Ascending aorta (tissue), 2 donors: ENCODE measurements at regions not wholly inside any gene's neighbourhood (a gene's known extent, or its start where the extent isn't known, plus 50 kb on each side); places are given as distances from the start of the nearest gene placed in this dataset.
"Not testable (repeated sequence)": the region's sequence is repeated elsewhere in the genome, so short reads cannot be mapped to it uniquely, and the experiment has no call there.

Experiments
- DNase-seq, 2 donors: peaks; one replicate each; pipeline ENCODE4 v3.0.0-alpha.2; 2019; ENCODE audit warnings: low spot score in 2 of 2
- H3K27ac ChIP-seq, 2 donors: fragments of 200-600 bp; sonication (generic); one replicate each; pipeline ENCODE4 v1.5.1; 2016 to 2017; ENCODE audit warnings: mild to moderate bottlenecking in 1 of 2
- H3K27me3 ChIP-seq: fragments of 200-600 bp; sonication (generic); one replicate; pipeline ENCODE4 v1.5.1; 2017
- H3K36me3 ChIP-seq, 2 donors: fragments of 200-600 bp; sonication (generic); one replicate each; pipeline ENCODE4 v1.5.1; 2016
- H3K4me1 ChIP-seq, 2 donors: fragments of 200-600 bp; sonication (generic); one replicate each; pipeline ENCODE4 v1.5.1; 2016 to 2017; ENCODE audit warnings: mild to moderate bottlenecking in 1 of 2
- H3K4me3 ChIP-seq, 2 donors: fragments of 200-600 bp; sonication (generic); one replicate each; pipeline ENCODE4 v1.5.1; 2016 to 2017; ENCODE audit warnings: mild to moderate bottlenecking in 1 of 2
- H3K9me3 ChIP-seq, 2 donors: fragments of 200-600 bp; sonication (generic); one replicate each; pipeline ENCODE4 v1.5.1; 2016
- intact Hi-C: fragments of 100-400 bp; cut with DNase I; formaldehyde crosslinking; loops from one replicate; pipeline ENCODE4 v1.15.1; 2023
- TF ChIP-seq, protein P1 (sequence below), 3 experiments: fragments of 200-600 bp in 2 of 3; fragments of 450-650 bp in 1 of 3; sonication (generic) in 2 of 3; IDR thresholded peaks; one replicate each; pipeline ENCODE4 v1.5.1; 2016 to 2019; ENCODE audit warnings: antibody characterized with exemption in 3 of 3, mild to moderate bottlenecking in 1 of 3, moderate library complexity in 1 of 3

- no peaks in the 10 kb centered on the region for H3K4me1 ChIP-seq
- intact Hi-C loops = no loop called here
- TF ChIP-seq, protein P1, sequence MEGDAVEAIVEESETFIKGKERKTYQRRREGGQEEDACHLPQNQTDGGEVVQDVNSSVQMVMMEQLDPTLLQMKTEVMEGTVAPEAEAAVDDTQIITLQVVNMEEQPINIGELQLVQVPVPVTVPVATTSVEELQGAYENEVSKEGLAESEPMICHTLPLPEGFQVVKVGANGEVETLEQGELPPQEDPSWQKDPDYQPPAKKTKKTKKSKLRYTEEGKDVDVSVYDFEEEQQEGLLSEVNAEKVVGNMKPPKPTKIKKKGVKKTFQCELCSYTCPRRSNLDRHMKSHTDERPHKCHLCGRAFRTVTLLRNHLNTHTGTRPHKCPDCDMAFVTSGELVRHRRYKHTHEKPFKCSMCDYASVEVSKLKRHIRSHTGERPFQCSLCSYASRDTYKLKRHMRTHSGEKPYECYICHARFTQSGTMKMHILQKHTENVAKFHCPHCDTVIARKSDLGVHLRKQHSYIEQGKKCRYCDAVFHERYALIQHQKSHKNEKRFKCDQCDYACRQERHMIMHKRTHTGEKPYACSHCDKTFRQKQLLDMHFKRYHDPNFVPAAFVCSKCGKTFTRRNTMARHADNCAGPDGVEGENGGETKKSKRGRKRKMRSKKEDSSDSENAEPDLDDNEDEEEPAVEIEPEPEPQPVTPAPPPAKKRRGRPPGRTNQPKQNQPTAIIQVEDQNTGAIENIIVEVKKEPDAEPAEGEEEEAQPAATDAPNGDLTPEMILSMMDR (IDR thresholded peaks at IDR 0.05) = no peak
- H3K36me3 ChIP-seq = no peaks in the 10 kb centered on the region
- no peaks in the 10 kb centered on the region for H3K27me3 ChIP-seq
- DNase-seq = no peak
- H3K9me3 ChIP-seq = no peaks in the 10 kb centered on the region
- no peak overlapping the region for H3K27ac ChIP-seq
- H3K4me3 ChIP-seq = no peak overlapping the region
These were observed 88.2 kb upstream of the PTGDR start for GRCh38 chr14:52179141-52179790.

DNA sequence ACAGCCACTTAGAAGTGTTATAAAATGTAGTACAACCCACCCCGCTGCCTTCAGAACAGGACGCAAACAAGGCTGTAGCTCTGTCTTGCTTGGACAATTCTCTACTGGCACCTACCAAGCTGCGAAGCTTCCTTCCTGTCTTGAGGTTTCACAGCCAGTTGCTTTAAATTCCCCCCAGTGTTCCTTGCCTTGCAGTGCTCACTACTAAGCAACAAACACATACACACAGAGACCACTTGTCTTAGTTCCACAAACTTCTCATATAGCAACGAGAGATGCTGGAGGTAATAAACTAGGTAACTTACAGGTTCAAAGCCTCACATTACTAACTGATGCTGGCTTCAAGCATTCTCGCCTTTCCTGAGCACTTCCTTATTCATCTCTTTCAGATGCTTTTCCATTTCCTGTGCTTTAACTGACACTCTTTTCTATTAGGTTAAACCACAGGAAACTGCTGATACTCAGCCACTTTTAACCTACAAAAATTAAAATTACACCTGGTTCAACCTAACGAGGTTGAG is 91.5 kb upstream of the PTGDR start:
- H3K4me3 ChIP-seq = no peak overlapping the region
- DNase-seq = no peak
- peaks cover 0 to 20% of the 10 kb centered on the region in 2 donors for H3K9me3 ChIP-seq
- H3K27me3 ChIP-seq = no peaks in the 10 kb centered on the region
- H3K36me3 ChIP-seq = no peaks in the 10 kb centered on the region
- no peak overlapping the region for H3K27ac ChIP-seq
- no peaks in the 10 kb centered on the region for H3K4me1 ChIP-seq
- intact Hi-C loops = no loop called here
- TF ChIP-seq, protein P1 (IDR thresholded peaks at IDR 0.05) = no peak

DNA sequence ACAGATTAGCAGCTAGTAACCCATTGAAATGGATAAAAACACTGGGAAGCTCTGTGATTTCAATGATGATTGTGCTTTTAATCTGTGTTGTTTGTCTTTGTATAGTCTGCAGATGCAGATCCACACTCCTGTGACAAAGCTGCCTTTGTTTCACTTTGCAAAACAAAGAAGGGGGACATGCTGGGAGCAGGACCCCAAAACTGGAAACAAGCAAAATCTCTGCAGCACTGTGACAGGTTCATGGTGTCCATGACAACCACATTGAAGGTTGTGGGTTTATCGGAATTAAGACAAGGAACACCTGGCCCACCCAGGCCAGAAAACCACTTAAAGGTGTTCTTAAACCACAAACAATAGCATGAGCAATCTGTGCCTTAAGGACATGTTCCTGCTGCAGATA is 95.6 kb upstream of the PTGDR start:
- H3K4me1 ChIP-seq, intact Hi-C loops, H3K4me3 ChIP-seq, H3K27ac ChIP-seq, H3K27me3 ChIP-seq, H3K36me3 ChIP-seq, DNase-seq: not testable (repeated sequence)
- H3K9me3 ChIP-seq = peaks cover 0 to 20% of the 10 kb centered on the region in 2 donors

DNA sequence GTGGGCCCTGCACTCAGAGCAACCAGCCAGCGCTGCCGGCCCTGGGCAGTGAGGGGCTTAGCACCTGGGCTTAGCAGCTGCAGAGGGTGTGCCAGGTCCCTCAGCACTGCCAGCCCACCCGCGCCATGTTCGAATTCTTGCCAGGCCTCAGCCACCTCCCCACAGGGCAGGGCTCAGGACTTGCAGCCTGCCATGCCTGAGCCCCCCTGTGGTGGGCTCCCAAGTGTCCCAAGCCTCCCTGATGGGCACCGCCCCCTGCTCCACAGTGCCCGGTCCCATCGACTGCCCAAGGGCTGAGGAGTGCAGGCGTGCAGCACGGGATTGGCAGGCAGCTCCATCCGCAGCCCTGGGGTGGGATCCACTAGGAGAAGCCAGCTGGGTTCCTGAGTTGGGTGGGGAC is 98.0 kb upstream of the NID2 start:
- TF ChIP-seq, protein P1 (IDR thresholded peaks at IDR 0.05) = no peak
- Histone ChIP-seq H3K4me3 (no peak overlapping the region), H3K27ac (no peak overlapping the region), H3K9me3 (peaks cover 0 to 6% of the 10 kb centered on the region in 2 donors), H3K36me3 (no peaks in the 10 kb centered on the region), H3K4me1 (no peaks in the 10 kb centered on the region), H3K27me3 (no peaks in the 10 kb centered on the region)
- DNase-seq = no peak
- intact Hi-C loops = no loop called here

DNA sequence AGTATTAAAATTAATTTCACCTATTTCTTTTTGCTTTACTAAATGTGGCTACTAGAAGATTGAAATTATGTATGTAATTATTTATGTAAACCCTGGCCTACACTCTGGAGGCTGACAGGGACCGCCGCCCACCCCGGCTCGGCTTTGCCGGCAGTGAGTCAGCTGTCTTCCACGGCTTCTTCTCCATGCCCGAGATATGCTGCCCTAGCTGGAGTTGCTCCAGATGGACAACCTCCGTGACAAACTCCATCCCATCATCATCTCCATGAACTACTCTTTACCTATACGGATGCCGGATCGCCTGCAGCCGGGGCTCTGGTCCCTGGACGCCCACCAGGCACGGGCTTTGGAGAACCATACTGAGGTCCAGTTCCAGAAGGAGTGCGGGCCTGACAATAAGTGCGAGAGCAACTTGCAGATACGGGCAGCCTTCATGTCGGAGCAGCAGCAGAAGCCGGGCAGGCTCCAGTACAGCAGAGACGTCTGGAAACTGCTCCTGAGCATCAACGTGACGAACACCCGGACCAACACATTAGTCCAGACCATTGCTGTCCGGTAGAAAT is 86.9 kb upstream of the NID2 start:
- Histone ChIP-seq H3K36me3 (no peaks in the 10 kb centered on the region), H3K27me3 (no peaks in the 10 kb centered on the region), H3K27ac (no peak overlapping the region), H3K4me1 (no peaks in the 10 kb centered on the region), H3K4me3 (no peak overlapping the region), H3K9me3 (no peaks in the 10 kb centered on the region)
- intact Hi-C loops = no loop called here
- TF ChIP-seq, protein P1 (IDR thresholded peaks at IDR 0.05) = no peak
- no peak for DNase-seq

DNA sequence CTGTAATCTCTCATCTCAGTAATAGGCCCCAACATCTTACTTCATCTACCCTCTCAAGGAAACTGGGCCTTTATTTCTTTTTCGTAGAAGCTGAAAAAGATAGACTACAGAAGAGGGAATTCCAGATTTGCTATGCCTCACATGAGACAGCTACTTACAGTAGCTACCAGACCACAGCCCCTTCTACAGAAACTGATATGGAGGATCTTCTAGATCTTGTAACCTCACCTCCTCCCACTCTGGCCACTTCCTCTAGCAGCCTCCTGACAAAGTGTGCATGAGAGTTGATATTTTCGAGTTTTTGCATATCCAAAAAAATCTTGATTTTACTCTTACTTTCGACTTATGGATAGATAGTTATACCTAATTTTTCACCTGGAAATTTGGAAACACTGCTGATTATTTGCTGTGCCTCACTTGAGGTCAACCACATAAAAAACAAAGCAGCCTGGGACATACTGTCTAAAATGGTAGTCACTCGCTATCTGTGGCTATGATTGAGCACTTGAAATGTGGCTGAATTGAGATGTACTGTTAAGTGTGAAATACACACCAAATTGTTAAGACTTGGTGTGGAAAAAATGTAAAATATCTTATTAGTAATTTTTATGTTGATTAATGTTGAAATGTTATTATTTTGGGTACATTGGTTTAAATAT is 86.3 kb upstream of the NID2 start:
- intact Hi-C loops = no loop called here
- DNase-seq = no peak
- H3K4me1 ChIP-seq = no peaks in the 10 kb centered on the region
- no peaks in the 10 kb centered on the region for H3K36me3 ChIP-seq
- no peak overlapping the region for H3K27ac ChIP-seq
- H3K4me3 ChIP-seq = no peak overlapping the region
- H3K9me3 ChIP-seq = no peaks in the 10 kb centered on the region
- H3K27me3 ChIP-seq = no peaks in the 10 kb centered on the region
- TF ChIP-seq, protein P1 (IDR thresholded peaks at IDR 0.05) = no peak
